Activated CD4-positive, alpha-beta T cell treated with anti-CD3 and anti-CD28 coated beads, Interleukin-2, Interleukin-4, amounts not matched to agents 100 ng/mL and 50 ng/mL, durations not matched to agents 16 hours and 8 hours (primary cell): ENCODE measurements at regions not wholly inside any gene's neighbourhood (a gene's known extent, or its start where the extent isn't known, plus 50 kb on each side); places are given as distances from the start of the nearest gene placed in this dataset.
"Not testable (repeated sequence)": the region's sequence is repeated elsewhere in the genome, so short reads cannot be mapped to it uniquely, and the experiment has no call there.

Experiments
- DNase-seq: peaks from one replicate; pipeline ENCODE4 v3.0.0-alpha.2; 2020; ENCODE audit warnings: low spot score

DNA sequence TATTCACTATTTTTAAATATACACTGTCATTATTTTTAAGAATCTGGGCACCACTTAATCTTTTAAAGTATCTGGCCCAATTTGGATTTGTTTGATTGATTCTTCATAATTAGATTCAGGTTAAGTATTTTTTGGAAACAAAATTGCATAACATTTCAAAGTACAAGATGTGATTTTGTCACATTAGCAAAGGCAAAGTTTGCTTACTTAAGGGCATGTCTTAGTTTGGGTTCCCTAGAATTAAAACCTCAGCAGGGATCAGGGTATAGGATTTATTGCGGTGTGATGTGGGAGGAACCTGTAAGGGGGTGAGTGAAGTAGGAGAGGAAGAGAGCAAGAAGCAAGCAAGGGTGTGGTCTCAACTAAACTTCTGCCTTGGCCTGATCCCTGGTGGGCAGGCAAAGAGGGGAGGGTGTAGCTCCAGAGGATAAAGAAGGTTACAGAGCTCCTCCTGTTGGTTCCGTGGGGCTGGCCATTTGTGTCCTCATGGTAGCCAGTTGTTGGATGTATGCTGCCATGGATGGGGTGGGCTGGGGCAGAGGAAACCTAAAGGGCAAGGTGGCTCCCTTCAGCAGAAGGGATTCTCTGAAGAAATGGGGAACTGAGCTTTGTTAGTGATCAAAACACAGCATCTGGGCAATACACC, 668.7 kb upstream of the SLC35B3 start:
- DNase-seq = no peak

DNA sequence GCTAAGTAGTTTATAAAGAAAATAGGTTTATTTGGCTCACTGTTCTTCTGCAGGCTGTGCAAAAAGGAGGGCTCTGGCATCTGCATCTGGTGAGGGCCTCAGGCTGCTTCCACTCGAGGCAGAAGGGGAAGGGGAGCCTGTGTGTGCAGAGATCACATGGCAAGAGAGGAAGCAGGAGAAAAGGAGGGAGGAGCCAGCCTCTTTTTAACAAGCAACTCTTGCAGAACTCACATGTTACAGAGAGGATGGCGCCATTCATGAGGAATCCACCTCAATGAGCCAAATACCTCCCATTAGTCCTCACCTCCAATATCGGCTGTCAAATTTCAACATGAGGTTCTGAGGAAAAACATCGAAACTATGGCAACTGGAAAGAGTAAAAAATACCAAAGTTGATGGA, 666.6 kb upstream of the SLC35B3 start:
- DNase-seq = no peak

DNA sequence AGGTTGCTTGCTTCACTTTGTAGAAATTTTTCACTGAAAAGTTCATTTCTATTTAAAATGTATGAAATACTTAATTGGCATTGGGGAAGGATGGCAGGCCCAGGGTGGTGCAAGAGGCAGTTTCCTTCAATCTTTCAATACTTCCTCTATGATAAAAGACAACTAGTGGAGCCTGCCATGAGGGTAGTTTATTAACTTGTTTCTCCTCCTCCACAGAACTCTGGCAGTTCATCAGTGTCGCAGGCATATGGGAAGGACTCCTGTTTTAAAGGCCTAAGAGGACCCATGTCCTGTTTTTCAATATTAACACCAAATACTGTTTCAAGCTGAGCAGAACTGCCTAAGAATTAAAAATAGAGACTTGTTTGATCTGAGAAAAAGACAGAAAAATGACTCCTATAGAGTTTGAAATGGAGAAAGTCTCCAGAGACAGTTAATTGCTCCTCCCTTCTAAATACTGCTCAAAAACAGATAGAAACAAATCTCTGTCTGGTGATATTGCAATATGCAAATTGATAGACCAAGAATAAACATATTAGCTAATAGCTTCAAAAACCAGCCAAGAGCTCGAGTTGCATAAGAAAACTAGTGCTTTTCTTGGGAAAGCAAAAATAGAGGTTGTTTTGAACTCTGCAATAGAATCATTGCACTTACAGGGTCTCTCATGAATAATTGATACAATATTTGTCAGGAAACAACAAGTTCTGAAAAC, 665.7 kb upstream of the SLC35B3 start:
- no peak for DNase-seq

DNA sequence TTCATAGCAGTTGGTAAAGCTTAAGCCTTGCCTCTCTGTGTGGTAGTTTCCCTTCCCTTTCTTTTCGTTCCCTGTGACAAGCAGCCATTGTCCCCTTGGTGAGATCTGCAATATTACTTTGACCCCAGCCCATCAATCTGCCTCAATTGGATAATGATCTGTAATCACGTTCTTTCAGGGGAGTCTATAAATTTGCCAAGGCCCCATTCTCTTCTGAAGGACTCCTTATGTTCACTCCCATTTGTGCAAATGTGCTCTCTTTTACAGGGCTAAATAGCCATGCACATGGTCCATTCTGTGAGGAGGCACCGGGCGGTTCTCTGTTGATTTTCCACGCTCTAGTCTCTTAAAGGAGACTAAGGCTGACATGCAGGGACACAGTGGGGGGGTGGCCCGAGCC, 660.4 kb upstream of the SLC35B3 start:
- no peak for DNase-seq

DNA sequence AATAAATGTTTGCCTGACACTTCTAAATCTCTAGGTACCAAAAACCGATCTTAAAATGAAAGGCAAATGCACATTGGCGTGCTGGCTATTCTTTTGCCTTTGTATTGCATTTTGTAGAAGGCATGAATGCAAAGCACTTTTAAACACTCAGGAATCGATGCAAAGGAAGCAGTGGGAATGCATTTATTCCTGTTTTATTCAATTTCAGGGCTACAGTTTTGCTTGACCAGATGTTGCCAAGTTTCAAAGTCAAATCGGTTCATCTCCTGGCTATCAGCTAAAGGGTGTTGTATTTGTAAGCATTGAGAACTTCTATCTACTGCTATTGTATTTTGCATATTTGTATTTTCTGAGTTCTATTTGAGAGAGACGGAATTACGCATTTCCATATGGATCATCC, 659.8 kb upstream of the SLC35B3 start:
- no peak for DNase-seq

DNA sequence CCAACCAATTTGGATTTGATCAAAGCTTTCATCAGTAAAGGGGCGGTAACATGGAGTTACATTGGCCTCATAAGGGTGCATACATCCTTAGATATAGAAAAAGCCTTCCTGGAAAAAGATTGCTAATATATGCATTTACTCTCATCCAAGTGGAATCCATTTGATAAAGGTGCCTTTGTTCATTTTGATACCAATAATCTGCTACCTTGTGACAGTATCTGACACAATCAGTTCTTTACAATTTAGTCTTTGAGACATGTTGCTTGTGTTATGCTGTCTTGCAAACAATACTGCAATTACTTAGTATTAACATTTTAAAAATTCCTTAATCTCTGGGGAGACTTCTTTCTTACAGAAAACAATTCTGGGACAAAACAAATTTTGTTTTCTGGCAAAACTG, 654.4 kb upstream of the SLC35B3 start:
- no peak for DNase-seq

DNA sequence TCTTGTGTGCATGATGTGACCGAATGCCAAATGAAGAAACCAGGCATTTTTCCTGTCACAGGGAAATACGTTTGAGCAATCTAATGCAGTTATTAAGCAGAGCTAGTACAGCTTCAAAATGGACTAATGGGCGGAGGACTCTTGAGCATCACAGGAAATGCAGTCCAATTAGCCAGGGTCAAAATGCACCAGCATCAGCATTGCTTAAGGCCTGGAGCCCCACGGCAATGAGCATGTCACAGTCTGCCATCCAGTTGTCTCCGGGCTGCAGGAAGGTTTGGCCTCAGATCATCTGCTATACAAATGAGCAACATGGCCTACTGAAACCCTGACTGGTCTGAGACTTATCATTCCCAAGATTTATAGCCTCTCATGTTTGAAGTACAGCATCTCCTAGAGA, 652.1 kb upstream of the SLC35B3 start:
- DNase-seq = no peak

DNA sequence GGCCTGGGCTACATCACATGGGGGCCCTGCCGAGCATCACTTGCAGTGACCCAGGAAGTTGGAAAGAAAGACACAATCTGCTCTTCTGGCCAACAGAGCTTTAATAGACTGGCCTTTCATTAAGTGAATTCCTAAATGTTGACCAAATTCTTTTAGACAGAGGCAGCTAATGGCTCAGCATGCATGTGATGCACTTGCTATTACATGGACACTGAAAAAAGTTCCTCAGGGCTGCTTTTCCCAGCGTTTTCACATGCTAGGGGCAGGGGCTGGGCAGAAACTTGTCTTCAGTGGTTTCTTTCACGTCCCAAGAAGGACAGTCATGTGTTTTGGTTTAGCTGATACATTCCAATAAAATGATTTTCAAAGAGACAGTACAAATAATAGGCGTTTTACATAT, 651.0 kb upstream of the SLC35B3 start:
- DNase-seq = no peak

DNA sequence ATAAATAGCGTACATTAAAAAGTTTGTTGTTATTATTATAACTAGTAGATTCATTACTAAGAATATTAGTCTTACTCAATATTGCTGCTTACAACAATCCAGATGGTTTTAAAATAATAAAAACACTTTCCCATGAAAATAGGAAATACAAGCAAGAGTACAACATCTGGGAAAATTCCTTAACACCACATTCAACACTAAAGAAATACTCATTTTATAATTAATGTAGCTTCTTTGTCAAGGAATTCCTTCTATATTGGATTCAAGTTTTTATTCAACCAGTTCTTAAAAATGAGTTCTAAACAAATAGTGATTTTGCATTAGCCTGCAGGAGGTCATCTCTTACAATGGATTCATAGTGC, 650.3 kb upstream of the SLC35B3 start:
- DNase-seq = no peak

DNA sequence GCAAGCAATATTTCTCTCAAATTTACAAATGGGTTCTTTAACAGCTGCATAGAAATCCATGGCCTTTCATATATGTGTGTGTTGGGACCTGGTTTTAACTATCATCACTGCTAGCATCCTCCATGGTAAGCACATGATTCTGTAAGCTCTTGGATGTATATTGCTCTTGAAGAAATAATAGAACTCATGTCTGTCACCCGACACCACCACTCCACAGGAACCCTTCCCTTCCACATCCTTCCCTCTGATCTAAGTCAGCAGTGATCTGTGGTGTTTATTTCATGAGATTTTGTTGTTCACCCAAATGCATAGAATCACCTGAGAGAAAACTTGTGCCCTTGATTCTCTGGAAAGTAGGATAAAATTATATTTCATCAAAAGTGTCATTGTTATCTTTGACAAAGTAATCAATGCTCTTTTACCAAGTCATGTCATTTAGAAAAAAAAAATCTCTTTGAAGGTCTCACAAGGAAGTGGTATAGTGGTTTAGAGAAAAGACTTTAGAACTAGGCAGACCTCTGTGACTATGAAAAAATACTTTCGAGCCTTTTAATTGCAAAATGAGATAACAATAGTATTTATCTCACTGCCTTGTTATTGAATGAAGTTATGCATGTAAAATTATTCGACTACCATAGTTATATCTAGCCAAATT, 649.8 kb upstream of the SLC35B3 start:
- DNase-seq = no peak

DNA sequence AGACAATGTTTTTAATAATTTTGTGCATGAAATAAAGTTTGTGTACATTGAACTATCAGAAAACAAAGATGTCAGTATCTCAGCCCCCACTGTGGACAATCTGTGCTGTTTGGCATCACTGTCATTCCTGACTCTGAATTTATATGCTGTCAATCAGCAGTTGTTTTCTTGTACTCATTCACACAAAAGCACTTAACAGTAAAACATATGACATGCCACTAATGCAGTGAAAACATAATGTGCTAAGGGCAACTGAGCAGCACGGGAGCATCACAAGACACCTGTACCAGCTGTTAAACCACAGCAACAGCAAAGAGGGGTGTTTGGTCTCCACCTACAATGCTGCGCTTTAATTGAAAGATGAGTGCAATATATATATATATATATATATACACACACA, 647.8 kb upstream of the SLC35B3 start:
- no peak for DNase-seq

DNA sequence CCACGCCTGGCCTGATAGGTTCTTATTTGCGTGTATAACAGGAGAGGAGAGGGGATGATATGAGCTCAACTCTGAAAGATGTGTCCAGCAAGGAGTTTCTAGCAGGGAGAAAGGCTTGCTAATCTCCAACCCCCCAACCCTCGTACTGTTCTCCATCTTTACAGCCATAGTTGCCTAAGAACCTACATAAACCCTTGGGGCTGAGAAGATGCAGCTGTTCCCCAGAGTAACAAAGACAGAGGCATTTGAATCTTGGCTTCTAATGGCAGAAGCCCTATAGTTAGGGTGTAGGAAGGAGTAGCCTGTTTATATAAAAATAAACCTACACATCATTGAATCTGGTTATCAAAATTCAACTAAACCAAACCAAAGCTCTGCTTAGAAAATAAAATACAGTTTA, 631.4 kb upstream of the SLC35B3 start:
- DNase-seq = no peak

DNA sequence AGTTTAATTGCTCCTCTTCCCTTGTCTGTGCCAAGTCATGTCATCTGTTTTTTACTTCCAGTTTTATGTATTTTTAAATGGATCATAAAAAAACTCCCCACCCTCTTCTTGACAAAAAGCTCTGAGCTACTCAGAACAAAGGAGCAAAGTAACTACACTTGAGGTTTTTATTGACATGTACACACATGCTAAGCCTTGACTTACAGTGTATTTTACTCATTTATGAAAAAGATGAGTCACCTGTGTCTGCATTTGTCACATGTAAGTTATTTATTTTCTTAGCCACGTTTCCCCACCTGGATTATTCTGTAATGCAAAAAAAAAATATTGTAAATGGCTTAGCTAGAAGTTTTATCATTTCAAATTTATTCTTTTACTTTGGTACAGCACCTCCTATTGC, 628.8 kb upstream of the SLC35B3 start:
- DNase-seq = no peak

DNA sequence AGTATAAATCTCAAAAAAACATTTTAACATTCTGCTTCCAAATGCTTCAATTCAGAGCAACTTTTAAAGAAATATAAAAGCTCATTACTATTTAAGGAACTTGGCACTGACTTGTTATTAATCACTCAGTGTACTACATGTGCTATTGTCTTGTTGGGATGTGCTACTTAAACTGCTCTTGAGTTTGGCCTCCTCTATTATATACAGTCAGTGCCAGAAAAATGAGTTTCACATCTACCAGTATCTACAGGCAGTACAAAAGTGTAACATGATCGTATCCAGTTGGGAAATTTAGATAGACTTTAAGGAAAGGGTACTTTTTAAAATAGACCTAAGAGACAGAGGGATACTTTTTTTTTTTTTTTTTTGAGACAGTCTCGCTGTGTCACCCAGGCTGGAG, 627.3 kb upstream of the SLC35B3 start:
- no peak for DNase-seq

DNA sequence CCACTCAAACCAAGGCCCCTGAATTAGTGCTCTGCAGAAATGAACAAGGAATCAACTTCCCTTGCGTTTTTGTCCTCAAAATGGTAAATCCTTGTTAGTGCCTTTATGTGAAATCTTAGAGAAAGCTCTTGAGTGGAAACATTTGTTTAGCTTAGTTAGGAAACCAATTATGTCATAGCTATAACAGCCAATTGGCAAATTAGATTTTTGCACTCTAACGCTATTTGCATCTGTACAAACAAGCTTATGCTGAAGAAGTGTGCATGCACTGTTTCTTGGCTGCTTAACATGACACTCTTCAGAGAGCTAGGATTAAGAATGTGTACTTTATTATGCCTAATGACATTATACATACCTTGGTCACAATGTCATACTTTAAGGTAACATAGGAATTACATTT, 622.6 kb upstream of the SLC35B3 start:
- DNase-seq = no peak

DNA sequence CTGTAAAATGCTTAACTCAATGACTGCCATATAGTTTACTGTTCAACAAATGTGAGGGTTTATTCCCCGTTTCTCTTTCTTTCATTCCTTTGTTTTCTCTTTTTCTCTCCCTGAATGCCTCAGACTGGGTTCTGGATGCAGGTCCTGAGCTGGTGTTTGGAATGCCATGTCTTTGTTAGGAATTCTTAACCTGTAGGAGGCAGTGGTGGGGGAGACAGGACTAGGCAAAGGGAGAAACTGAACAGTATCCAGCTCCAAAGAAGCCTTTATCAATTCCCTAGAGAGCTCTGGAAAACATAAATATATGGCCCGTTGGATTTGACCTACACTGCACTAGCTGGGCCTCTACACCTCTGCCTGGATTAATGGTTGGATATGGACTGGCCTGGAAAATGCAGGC, 621.2 kb upstream of the SLC35B3 start:
- DNase-seq = no peak

DNA sequence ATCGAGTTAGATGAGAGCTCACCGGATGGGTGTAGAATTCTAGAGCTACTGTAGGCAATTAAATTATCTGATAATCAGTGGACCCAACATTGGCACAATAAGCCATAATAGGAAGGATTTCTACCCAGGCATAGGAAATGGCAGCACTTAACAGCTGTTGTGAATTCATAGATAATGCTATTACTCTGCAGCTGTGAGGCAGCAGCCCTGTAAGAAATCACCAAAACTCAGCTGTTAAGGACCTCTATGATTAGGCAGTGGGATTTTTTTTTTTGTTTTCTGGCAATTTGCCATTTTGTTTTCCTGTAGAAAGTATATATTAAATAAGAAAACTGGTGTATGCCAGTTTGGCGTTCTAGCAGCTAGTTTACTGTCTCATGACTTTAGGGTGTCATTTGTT, 609.1 kb upstream of the SLC35B3 start:
- no peak for DNase-seq

DNA sequence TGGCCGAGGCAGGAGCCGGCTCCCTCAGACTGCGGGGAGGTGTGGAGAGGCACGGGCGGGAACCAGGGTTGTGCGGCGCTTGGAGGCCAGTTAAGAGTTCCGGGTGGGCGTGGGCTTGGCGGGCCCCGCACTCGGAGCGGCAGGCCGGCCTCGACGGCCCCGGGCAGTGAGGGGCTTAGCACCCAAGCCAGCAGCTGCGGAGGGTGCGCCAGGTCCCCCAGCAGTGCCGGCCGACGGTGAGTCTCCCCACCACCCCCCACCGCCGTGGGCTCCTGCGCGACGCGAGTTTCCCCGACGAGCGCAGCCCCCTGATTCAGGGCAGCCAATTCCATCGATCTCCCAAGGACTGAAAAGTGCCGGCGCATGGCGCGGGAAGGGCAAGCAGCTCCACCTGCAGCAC, 605.4 kb upstream of the SLC35B3 start:
- DNase-seq = no peak

DNA sequence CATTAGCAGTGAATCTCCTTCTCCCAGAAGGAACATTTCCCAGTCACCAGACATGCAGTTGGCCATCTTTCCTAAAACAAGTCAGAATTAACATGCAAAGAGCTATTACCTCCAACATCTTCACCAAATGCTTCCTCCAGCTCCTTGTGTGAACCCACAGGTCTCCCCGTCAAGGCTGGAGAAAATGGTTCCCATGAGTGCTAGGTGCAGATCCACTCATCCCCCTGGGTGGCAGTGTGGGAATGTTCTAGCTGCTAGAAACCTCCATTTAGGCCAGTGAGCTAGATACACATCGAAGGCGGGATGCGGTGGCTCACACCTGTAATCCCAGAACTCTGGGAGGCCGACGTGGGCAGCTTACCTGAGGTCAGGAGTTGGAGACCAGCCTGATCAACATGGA, 603.9 kb upstream of the SLC35B3 start:
- DNase-seq = no peak

DNA sequence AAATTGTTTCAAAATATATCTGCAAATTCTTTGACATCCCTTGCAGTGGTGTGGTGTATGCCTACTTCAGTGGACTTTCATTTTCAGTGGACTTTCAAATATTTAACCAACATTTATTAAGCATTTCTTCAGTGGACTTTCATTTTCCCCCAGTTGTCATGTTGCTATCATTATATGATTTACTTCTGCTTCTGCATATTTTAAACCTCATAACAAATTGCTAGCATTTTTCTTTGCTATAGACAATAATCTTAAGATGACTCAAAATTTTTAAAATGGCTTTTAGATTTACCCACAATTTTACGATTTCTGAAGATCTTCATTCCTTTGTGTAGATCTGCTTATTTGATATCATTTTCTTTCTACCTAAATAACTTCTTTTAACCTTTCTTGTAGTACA, 592.7 kb upstream of the SLC35B3 start:
- no peak for DNase-seq

DNA sequence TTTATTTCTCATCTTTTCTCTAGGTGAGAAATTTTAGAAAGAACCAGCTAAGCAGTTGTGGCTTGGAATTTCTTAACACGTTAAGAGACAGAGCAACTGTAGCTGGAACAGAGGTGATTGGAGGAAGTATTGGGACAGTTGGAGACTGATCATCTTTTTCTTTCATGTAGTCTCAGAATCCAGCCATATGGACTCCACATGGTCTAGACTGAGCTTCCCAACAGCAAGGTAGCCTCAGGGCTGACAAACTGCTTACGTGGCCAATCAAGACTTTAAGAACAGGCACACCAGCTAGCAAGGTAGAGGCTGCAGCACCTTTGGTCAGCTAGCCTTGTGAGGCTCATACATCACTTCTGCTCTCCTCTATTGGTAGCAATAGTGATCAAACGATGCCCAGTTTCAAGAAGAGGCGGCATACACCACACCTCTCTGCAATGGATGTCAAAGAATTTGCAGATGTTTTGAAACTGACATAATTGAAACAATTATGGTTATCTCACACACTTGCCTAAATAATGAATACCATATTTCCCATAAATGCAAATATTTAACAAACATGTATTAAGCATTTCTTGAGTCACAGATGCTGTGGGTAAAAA, 590.5 kb upstream of the SLC35B3 start:
- DNase-seq = no peak

DNA sequence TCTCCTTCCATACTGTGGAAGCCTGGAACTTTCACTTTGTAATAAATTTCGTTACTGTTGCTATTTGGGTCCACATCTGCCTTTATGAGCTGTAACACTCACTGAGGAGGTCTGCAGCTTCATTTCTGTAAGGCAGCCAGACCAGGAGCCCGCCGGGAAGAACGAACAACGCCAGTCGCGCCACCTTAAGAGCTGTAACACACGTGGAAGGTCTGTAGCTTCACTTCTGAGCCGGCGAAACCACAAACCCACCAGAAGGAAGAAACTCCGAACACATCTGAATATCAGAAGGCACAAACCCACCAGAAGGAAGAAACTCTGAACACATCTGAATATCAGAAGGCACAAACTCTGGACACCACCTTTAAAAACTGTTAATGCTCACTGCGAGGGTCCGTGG, 589.9 kb upstream of the SLC35B3 start:
- no peak for DNase-seq

DNA sequence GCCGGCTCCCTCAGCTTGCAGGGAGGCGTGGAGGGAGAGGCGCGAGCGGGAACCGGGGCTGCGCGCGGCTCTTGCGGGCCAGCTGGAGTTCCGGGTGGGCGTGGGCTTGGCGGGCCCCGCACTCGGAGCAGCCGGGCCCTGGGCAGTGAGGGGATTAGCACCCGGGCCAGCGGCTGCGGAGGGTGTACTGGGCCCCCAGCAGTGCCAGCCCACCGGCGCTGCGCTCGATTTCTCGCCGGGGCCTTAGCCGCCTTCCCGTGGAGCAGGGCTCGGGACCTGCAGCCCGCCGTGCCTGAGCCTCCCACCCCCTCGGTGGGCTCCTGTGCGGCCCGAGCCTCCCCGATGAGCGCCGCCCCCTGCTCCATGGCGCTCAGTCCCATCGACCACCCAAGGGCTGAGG, 588.9 kb upstream of the SLC35B3 start:
- not testable (repeated sequence) for DNase-seq
